GM23338 (cell line): ENCODE measurements at regions not wholly inside any gene's neighbourhood (a gene's known extent, or its start where the extent isn't known, plus 50 kb on each side); places are given as distances from the start of the nearest gene placed in this dataset.

Experiments used
- ATAC-seq: fragments of 200-7000 bp; cut with Tn5 transposase; 3 replicates; pipeline ENCODE4 v1.9.1; 2020
- DNase-seq: peaks from one replicate; pipeline ENCODE4 v3.0.0-alpha.2; 2015; ENCODE audit warnings: low spot score
- H2AFZ ChIP-seq: fragments of 200-600 bp; sonication (generic); 2 replicates; pipeline ENCODE4 v1.8.0; 2016; ENCODE audit warnings: antibody characterized with exemption, mild to moderate bottlenecking, moderate library complexity
- H3F3A ChIP-seq: fragments of 200-600 bp; sonication (generic); replicated peaks from 2 replicates; pipeline ENCODE4 v1.8.0; 2017; ENCODE audit warnings: antibody characterized with exemption, mixed run types, low read depth
- H3K27ac ChIP-seq: fragments of 200-600 bp; sonication (generic); 2 replicates; pipeline ENCODE4 v1.6.1; 2016; ENCODE audit warnings: low read depth
- H3K27me3 ChIP-seq: fragments of 200-600 bp; sonication (generic); 2 replicates; pipeline ENCODE4 v1.8.0; 2016; ENCODE audit warnings: mild to moderate bottlenecking, mixed run types, moderate library complexity; ENCODE audit not compliant: insufficient read depth
- H3K36me3 ChIP-seq: fragments of 200-600 bp; sonication (generic); 2 replicates; pipeline ENCODE4 v1.8.0; 2016; ENCODE audit warnings: mild to moderate bottlenecking; ENCODE audit not compliant: insufficient read depth
- H3K4me1 ChIP-seq: fragments of 200-600 bp; sonication (generic); 2 replicates; pipeline ENCODE4 v1.8.0; 2016; ENCODE audit warnings: mild to moderate bottlenecking, moderate library complexity; ENCODE audit not compliant: insufficient read depth
- H3K4me2 ChIP-seq: fragments of 200-600 bp; sonication (generic); 2 replicates; pipeline ENCODE4 v1.7.1; 2017; ENCODE audit warnings: mixed run types
- H3K4me3 ChIP-seq: fragments of 200-600 bp; sonication (generic); 2 replicates; pipeline ENCODE4 v1.6.1; 2016; ENCODE audit warnings: mixed run types
- H3K79me2 ChIP-seq: fragments of 200-600 bp; sonication (generic); replicated peaks from 2 replicates; pipeline ENCODE4 v1.8.0; 2017; ENCODE audit warnings: mild to moderate bottlenecking; ENCODE audit not compliant: insufficient read depth
- H3K9me2 ChIP-seq: fragments of 200-600 bp; sonication (generic); 2 replicates; pipeline ENCODE4 v1.8.0; 2017; ENCODE audit not compliant: insufficient read depth
- H4K20me1 ChIP-seq: fragments of 200-600 bp; sonication (generic); replicated peaks from 2 replicates; pipeline ENCODE4 v1.8.0; 2017; ENCODE audit warnings: mild to moderate bottlenecking; ENCODE audit not compliant: insufficient read depth
- H3K27ac Mint-ChIP-seq: 2 replicates; pipeline ENCODE4 v1.8.0; 2020; ENCODE audit warnings: inconsistent platforms, mild to moderate bottlenecking, moderate library complexity, mixed read lengths
- H3K27me3 Mint-ChIP-seq: 3 replicates; pipeline ENCODE4 v1.8.0; 2022; ENCODE audit warnings: low read depth, mild to moderate bottlenecking, moderate library complexity, mixed read lengths, inconsistent platforms; ENCODE audit not compliant: insufficient read depth, poor library complexity
- H3K36me3 Mint-ChIP-seq: 3 replicates; pipeline ENCODE4 v1.8.0; 2021; ENCODE audit warnings: low read depth, mild to moderate bottlenecking, inconsistent platforms, moderate library complexity, mixed read lengths
- H3K4me1 Mint-ChIP-seq: 3 replicates; pipeline ENCODE4 v1.8.0; 2020; ENCODE audit warnings: mild to moderate bottlenecking, inconsistent platforms, mixed read lengths
- H3K4me3 Mint-ChIP-seq: 3 replicates; pipeline ENCODE4 v1.8.0; 2021; ENCODE audit warnings: moderate library complexity, mild to moderate bottlenecking, inconsistent platforms, mixed read lengths
- H3K9me3 Mint-ChIP-seq: 3 replicates; pipeline ENCODE4 v1.8.0; 2020; ENCODE audit warnings: moderate library complexity, mild to moderate bottlenecking, inconsistent platforms, mixed read lengths
- CREB1 ChIP-seq: fragments of 250-450 bp; sonication (Bioruptor Pico); IDR thresholded peaks from 2 replicates; pipeline ENCODE4 v1.5.0; 2020; ENCODE audit warnings: low read depth, mild to moderate bottlenecking, moderate library complexity
- EZH2 ChIP-seq: fragments of 200-600 bp; sonication (generic); IDR thresholded peaks from one replicate; pipeline ENCODE4 v1.8.0; 2017; ENCODE audit warnings: antibody characterized with exemption, mild to moderate bottlenecking, low read depth; ENCODE audit not compliant: unreplicated experiment
- EZH2phosphoT487 ChIP-seq: fragments of 200-600 bp; sonication (generic); IDR thresholded peaks from one replicate; pipeline ENCODE4 v1.8.1; 2018; ENCODE audit warnings: antibody characterized with exemption; ENCODE audit not compliant: unreplicated experiment
- JUNB ChIP-seq: IDR thresholded peaks from one replicate; pipeline ENCODE4 v1.6.1; 2016; ENCODE audit warnings: antibody characterized with exemption; ENCODE audit not compliant: unreplicated experiment
- NANOG ChIP-seq: IDR thresholded peaks from 2 replicates; pipeline ENCODE4 v1.6.1; 2016; ENCODE audit warnings: antibody characterized with exemption, borderline replicate concordance
- POLR2AphosphoS5 ChIP-seq: IDR thresholded peaks from 2 replicates; pipeline ENCODE4 v1.6.1; 2016; ENCODE audit warnings: antibody characterized with exemption, low read depth
- STAT1 ChIP-seq: IDR thresholded peaks from one replicate; pipeline ENCODE4 v1.6.1; 2016; ENCODE audit warnings: antibody characterized with exemption; ENCODE audit not compliant: unreplicated experiment
- ZNF114 ChIP-seq: fragments of 250-450 bp; sonication (Bioruptor Pico); IDR thresholded peaks from 2 replicates; pipeline ENCODE4 v1.5.0; 2020; ENCODE audit warnings: mild to moderate bottlenecking, moderate library complexity
- ZNF331 ChIP-seq: fragments of 250-450 bp; sonication (Bioruptor Pico); IDR thresholded peaks from 2 replicates; pipeline ENCODE4 v1.5.0; 2020; ENCODE audit warnings: low read depth, mild to moderate bottlenecking, moderate library complexity
- TF ChIP-seq, protein P1 (sequence below): IDR thresholded peaks from one replicate; pipeline ENCODE4 v1.6.1; 2018; ENCODE audit warnings: antibody characterized with exemption; ENCODE audit not compliant: unreplicated experiment
- TF ChIP-seq, protein P2 (sequence below): fragments of 250-450 bp; sonication (Bioruptor Pico); IDR thresholded peaks from 2 replicates; pipeline ENCODE4 v1.5.0; 2020; ENCODE audit warnings: mild to moderate bottlenecking, moderate library complexity
- TF ChIP-seq, protein P3 (sequence below): IDR thresholded peaks from 2 replicates; pipeline ENCODE4 v1.6.1; 2016; ENCODE audit warnings: antibody characterized with exemption
- TF ChIP-seq, protein P4 (sequence below), 2 experiments: fragments of 200-600 bp in 1 of 2; sonication (generic) in 1 of 2; conservative IDR thresholded peaks; 2 replicates each; pipeline versions ENCODE4 v1.5.1 to v1.6.1; 2016 to 2017; ENCODE audit warnings: antibody characterized with exemption in 2 of 2, low read depth in 2 of 2, mild to moderate bottlenecking in 2 of 2, moderate library complexity in 1 of 2

DNA sequence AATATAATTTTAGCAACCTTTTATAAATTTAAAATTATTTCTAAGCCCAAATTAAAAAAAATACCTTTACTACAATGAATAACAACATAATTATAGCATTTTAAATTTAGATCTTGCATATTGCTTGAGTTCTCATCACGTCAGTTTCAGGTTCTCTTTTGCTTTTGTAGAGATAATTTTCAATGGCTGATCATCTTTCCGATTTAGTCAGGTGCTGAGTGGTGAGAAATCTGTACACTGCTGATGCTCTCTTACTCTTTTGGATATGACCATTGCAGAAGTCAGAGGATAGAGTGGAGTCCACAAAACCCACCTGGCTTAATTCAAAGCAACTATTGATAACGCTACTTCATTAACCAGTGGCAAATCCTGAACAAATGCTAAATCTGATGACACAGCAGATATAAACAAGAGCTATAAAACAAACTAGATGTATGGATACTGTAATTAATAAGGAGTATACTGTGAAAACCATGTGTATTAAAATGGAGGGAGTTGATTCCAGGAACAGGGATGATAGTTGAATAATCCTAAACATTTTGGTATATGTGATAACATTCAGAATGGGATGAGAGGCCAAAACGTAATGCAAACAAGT lies 394.8 kb downstream of the CSNK1G3 start:
- Histone ChIP-seq H3K9me2 (no peaks in the 10 kb centered on the region; the same call in 1 of the 2 replicates), H4K20me1 (no peaks in the 10 kb centered on the region), H2AFZ (no peak overlapping the region), H3K36me3 (no peaks in the 10 kb centered on the region), H3K27ac (no peak overlapping the region), H3K79me2 (no peaks in the 10 kb centered on the region), H3F3A (no peaks in the 10 kb centered on the region), H3K4me2 (no peak overlapping the region), H3K27me3 (no peaks in the 10 kb centered on the region), H3K4me3 (no peak overlapping the region), H3K4me1 (peaks cover 11% of the 10 kb centered on the region; the same call in 1 of the 2 replicates)
- Mint-ChIP-seq H3K36me3 (no peaks in the 10 kb centered on the region), H3K4me1 (peaks cover 8% of the 10 kb centered on the region; the same call in 2 of the 3 replicates), H3K4me3 (no peak overlapping the region), H3K27ac (no peak overlapping the region), H3K27me3 (no peaks in the 10 kb centered on the region), H3K9me3 (no peaks in the 10 kb centered on the region)
- TF ChIP-seq EZH2 (no peak), CREB1 (CRISPR knock-in tag) (no peak), ZNF114 (CRISPR knock-in tag) (no peak), POLR2AphosphoS5 (no peak), JUNB (no peak), EZH2phosphoT487 (no peak), STAT1 (no peak), NANOG (no peak), ZNF331 (CRISPR knock-in tag) (no peak)
- TF ChIP-seq, protein P1, sequence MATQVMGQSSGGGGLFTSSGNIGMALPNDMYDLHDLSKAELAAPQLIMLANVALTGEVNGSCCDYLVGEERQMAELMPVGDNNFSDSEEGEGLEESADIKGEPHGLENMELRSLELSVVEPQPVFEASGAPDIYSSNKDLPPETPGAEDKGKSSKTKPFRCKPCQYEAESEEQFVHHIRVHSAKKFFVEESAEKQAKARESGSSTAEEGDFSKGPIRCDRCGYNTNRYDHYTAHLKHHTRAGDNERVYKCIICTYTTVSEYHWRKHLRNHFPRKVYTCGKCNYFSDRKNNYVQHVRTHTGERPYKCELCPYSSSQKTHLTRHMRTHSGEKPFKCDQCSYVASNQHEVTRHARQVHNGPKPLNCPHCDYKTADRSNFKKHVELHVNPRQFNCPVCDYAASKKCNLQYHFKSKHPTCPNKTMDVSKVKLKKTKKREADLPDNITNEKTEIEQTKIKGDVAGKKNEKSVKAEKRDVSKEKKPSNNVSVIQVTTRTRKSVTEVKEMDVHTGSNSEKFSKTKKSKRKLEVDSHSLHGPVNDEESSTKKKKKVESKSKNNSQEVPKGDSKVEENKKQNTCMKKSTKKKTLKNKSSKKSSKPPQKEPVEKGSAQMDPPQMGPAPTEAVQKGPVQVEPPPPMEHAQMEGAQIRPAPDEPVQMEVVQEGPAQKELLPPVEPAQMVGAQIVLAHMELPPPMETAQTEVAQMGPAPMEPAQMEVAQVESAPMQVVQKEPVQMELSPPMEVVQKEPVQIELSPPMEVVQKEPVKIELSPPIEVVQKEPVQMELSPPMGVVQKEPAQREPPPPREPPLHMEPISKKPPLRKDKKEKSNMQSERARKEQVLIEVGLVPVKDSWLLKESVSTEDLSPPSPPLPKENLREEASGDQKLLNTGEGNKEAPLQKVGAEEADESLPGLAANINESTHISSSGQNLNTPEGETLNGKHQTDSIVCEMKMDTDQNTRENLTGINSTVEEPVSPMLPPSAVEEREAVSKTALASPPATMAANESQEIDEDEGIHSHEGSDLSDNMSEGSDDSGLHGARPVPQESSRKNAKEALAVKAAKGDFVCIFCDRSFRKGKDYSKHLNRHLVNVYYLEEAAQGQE, result no peak
- TF ChIP-seq, protein P2, sequence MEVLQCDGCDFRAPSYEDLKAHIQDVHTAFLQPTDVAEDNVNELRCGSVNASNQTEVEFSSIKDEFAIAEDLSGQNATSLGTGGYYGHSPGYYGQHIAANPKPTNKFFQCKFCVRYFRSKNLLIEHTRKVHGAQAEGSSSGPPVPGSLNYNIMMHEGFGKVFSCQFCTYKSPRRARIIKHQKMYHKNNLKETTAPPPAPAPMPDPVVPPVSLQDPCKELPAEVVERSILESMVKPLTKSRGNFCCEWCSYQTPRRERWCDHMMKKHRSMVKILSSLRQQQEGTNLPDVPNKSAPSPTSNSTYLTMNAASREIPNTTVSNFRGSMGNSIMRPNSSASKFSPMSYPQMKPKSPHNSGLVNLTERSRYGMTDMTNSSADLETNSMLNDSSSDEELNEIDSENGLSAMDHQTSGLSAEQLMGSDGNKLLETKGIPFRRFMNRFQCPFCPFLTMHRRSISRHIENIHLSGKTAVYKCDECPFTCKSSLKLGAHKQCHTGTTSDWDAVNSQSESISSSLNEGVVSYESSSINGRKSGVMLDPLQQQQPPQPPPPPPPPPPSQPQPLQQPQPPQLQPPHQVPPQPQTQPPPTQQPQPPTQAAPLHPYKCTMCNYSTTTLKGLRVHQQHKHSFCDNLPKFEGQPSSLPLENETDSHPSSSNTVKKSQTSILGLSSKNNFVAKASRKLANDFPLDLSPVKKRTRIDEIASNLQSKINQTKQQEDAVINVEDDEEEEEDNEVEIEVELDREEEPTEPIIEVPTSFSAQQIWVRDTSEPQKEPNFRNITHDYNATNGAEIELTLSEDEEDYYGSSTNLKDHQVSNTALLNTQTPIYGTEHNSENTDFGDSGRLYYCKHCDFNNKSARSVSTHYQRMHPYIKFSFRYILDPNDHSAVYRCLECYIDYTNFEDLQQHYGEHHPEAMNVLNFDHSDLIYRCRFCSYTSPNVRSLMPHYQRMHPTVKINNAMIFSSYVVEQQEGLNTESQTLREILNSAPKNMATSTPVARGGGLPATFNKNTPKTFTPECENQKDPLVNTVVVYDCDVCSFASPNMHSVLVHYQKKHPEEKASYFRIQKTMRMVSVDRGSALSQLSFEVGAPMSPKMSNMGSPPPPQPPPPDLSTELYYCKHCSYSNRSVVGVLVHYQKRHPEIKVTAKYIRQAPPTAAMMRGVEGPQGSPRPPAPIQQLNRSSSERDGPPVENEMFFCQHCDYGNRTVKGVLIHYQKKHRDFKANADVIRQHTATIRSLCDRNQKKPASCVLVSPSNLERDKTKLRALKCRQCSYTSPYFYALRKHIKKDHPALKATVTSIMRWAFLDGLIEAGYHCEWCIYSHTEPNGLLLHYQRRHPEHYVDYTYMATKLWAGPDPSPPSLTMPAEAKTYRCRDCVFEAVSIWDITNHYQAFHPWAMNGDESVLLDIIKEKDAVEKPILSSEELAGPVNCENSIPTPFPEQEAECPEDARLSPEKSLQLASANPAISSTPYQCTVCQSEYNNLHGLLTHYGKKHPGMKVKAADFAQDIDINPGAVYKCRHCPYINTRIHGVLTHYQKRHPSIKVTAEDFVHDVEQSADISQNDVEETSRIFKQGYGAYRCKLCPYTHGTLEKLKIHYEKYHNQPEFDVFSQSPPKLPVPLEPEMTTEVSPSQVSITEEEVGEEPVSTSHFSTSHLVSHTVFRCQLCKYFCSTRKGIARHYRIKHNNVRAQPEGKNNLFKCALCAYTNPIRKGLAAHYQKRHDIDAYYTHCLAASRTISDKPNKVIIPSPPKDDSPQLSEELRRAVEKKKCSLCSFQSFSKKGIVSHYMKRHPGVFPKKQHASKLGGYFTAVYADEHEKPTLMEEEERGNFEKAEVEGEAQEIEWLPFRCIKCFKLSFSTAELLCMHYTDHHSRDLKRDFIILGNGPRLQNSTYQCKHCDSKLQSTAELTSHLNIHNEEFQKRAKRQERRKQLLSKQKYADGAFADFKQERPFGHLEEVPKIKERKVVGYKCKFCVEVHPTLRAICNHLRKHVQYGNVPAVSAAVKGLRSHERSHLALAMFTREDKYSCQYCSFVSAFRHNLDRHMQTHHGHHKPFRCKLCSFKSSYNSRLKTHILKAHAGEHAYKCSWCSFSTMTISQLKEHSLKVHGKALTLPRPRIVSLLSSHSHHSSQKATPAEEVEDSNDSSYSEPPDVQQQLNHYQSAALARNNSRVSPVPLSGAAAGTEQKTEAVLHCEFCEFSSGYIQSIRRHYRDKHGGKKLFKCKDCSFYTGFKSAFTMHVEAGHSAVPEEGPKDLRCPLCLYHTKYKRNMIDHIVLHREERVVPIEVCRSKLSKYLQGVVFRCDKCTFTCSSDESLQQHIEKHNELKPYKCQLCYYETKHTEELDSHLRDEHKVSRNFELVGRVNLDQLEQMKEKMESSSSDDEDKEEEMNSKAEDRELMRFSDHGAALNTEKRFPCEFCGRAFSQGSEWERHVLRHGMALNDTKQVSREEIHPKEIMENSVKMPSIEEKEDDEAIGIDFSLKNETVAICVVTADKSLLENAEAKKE (CRISPR knock-in tag), result no peak
- TF ChIP-seq, protein P3, sequence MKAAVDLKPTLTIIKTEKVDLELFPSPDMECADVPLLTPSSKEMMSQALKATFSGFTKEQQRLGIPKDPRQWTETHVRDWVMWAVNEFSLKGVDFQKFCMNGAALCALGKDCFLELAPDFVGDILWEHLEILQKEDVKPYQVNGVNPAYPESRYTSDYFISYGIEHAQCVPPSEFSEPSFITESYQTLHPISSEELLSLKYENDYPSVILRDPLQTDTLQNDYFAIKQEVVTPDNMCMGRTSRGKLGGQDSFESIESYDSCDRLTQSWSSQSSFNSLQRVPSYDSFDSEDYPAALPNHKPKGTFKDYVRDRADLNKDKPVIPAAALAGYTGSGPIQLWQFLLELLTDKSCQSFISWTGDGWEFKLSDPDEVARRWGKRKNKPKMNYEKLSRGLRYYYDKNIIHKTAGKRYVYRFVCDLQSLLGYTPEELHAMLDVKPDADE, result no peak
- TF ChIP-seq, protein P4, sequence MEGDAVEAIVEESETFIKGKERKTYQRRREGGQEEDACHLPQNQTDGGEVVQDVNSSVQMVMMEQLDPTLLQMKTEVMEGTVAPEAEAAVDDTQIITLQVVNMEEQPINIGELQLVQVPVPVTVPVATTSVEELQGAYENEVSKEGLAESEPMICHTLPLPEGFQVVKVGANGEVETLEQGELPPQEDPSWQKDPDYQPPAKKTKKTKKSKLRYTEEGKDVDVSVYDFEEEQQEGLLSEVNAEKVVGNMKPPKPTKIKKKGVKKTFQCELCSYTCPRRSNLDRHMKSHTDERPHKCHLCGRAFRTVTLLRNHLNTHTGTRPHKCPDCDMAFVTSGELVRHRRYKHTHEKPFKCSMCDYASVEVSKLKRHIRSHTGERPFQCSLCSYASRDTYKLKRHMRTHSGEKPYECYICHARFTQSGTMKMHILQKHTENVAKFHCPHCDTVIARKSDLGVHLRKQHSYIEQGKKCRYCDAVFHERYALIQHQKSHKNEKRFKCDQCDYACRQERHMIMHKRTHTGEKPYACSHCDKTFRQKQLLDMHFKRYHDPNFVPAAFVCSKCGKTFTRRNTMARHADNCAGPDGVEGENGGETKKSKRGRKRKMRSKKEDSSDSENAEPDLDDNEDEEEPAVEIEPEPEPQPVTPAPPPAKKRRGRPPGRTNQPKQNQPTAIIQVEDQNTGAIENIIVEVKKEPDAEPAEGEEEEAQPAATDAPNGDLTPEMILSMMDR (conservative IDR thresholded peaks at IDR 0.05; ENCODE audit: low read depth in 2 of 2), result no peak
- ATAC-seq, result no peak
- no peak for DNase-seq
